NT2/D1 (cell line): ENCODE measurements at regions not wholly inside any gene's neighbourhood (a gene's known extent, or its start where the extent isn't known, plus 50 kb on each side); places are given as distances from the start of the nearest gene placed in this dataset.

Experiments used
- DNase-seq: peaks from one replicate; pipeline ENCODE4 v3.0.0-alpha.2; 2011; ENCODE audit warnings: low read depth, low spot score
- H3K27me3 ChIP-seq: 2 replicates; pipeline ENCODE4 v1.6.0; 2011; ENCODE audit warnings: mild to moderate bottlenecking; ENCODE audit not compliant: insufficient read length, insufficient read depth
- H3K36me3 ChIP-seq: 2 replicates; pipeline ENCODE4 v1.6.1; 2011; ENCODE audit warnings: mild to moderate bottlenecking, low read length, mixed read lengths; ENCODE audit not compliant: insufficient read depth, insufficient read length
- H3K4me1 ChIP-seq: 2 replicates; pipeline ENCODE4 v1.5.1; 2011; ENCODE audit not compliant: insufficient read depth, insufficient read length
- H3K4me3 ChIP-seq: 2 replicates; pipeline ENCODE4 v1.5.1; 2011; ENCODE audit warnings: low read depth; ENCODE audit not compliant: insufficient read length
- H3K9ac ChIP-seq: 2 replicates; pipeline ENCODE4 v1.6.0; 2011; ENCODE audit warnings: low read depth; ENCODE audit not compliant: insufficient read length
- H3K9me3 ChIP-seq: 2 replicates; pipeline ENCODE4 v1.5.1; 2011; ENCODE audit warnings: mild to moderate bottlenecking, low read length; ENCODE audit not compliant: insufficient read depth
- SUZ12 ChIP-seq: IDR thresholded peaks from 2 replicates; pipeline ENCODE4 v1.6.1; 2011; ENCODE audit not compliant: insufficient read length, insufficient read depth; ENCODE audit errors: extremely low read depth
- YY1 ChIP-seq: IDR thresholded peaks from 2 replicates; pipeline ENCODE4 v1.6.1; 2011; ENCODE audit not compliant: insufficient read length, insufficient read depth
- ZNF274 ChIP-seq: IDR thresholded peaks from 2 replicates; pipeline ENCODE4 v1.6.1; 2011; ENCODE audit warnings: mild to moderate bottlenecking, low read depth, low read length

DNA sequence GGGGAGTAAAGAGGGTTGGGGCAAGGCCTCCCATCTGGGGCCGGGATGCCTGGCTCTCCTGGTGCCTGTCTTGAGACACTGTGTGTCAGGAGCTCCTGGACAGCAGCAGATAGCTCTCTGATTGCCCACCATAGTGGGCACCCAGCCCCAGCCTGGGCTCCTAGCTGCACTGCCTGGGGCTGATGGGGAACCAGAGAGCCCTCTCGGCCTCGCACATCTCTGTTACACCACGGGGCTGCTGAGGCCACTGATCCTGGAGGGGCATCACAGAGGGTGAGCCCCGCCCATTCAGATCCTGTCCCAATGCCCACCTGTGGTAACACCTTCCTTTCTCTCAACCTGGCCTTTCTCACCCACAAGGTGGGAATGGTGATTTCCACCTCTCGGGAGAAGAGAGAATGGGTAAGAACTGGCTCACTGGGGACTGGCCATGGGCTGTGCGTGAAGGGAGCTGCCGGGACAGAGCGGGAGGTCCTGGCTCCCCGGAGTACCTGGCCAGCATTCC lies 135.9 kb downstream of the URI1 start:
- H3K4me3 ChIP-seq = no peak overlapping the region
- TF ChIP-seq YY1 (no peak), SUZ12 (no peak), ZNF274 (no peak)
- H3K9ac ChIP-seq = no peak overlapping the region
- no peaks in the 10 kb centered on the region for H3K4me1 ChIP-seq
- no peaks in the 10 kb centered on the region for H3K9me3 ChIP-seq
- DNase-seq = no peak
- no peaks in the 10 kb centered on the region for H3K27me3 ChIP-seq
- no peaks in the 10 kb centered on the region for H3K36me3 ChIP-seq

DNA sequence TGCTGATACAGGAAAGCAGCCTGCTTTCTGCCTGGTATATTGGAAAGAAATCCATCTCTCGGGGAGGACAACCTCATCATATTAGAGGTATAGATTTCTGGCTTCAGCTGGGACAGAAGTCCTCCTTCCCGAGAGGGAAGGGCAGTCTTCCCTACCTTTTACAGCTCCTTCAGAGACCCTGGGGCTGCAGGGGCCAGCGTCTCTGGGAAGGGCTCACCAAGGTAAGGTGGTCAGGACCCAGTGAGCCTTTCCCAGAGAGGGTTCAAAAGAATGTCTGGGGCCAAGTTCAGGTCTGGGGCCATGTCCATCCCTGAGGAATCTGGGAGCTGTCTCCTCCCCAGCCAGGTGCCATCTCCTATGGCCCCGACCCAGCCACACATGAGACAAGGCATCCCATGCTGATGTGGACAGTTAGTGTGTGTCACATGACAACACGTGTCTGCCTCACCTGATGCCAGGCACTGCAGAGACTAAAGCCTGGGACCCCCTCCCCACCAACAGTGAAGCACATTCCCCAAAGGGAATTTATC lies 136.4 kb downstream of the URI1 start:
- no peak for DNase-seq
- no peaks in the 10 kb centered on the region for H3K27me3 ChIP-seq
- H3K4me1 ChIP-seq = no peaks in the 10 kb centered on the region
- H3K36me3 ChIP-seq = no peaks in the 10 kb centered on the region
- no peaks in the 10 kb centered on the region for H3K9me3 ChIP-seq
- TF ChIP-seq YY1 = no peak
- no peak for TF ChIP-seq SUZ12
- no peak for TF ChIP-seq ZNF274
- no peak overlapping the region for H3K9ac ChIP-seq
- no peak overlapping the region for H3K4me3 ChIP-seq

DNA sequence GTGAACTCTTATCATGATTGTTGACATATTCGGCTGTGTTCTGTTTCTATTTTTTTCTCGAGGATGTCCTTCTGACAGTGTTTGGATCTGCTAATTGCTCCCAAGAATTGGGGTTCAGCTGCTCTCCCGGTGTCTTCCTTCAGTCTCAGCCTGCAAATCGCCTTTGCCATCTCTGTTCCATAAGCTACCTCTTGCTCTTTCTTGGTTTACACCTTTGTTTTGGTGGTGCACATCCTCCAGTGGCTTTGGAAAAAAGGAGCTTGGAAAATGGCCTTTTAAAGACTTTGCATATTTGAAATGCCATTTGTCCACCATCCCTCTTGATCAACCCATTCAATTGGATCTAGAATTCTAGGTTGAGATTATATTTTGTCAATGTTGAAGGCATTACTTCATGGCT lies 137.2 kb downstream of the URI1 start:
- no peaks in the 10 kb centered on the region for H3K36me3 ChIP-seq
- DNase-seq = no peak
- H3K27me3 ChIP-seq = no peaks in the 10 kb centered on the region
- TF ChIP-seq ZNF274 (no peak), SUZ12 (no peak), YY1 (no peak)
- no peaks in the 10 kb centered on the region for H3K4me1 ChIP-seq
- no peak overlapping the region for H3K4me3 ChIP-seq
- no peak overlapping the region for H3K9ac ChIP-seq
- no peaks in the 10 kb centered on the region for H3K9me3 ChIP-seq

- no peak overlapping the region for H3K9ac ChIP-seq
- H3K36me3 ChIP-seq = no peaks in the 10 kb centered on the region
- no peaks in the 10 kb centered on the region for H3K9me3 ChIP-seq
- H3K4me3 ChIP-seq = no peak overlapping the region
- TF ChIP-seq ZNF274 (no peak), SUZ12 (no peak), YY1 (no peak)
- H3K4me1 ChIP-seq = no peaks in the 10 kb centered on the region
- no peak for DNase-seq
- H3K27me3 ChIP-seq = no peaks in the 10 kb centered on the region
These were observed 140.1 kb downstream of the URI1 start for GRCh38 chr19:30082168-30082567.

DNA sequence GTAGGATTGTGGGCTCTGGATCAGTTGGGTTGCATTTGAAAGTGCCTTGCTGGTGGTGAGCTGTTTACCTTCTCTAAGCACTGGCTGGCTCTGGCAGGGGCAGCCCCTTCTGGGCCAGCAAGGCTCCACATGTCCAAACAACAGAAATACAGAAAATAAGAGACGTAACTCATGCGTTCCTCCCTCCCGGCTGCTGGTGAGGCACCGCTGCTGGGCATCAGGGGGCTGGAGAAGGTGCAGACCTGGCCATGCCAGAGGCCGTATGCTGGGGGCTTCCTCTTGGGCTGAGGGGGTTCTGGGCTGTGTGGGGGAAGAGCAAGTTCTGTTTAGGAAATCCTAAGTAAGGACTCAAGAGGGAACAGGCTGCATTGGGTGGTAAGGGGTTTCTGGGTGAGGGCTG lies 140.6 kb downstream of the URI1 start:
- no peaks in the 10 kb centered on the region for H3K27me3 ChIP-seq
- no peaks in the 10 kb centered on the region for H3K36me3 ChIP-seq
- H3K9me3 ChIP-seq = no peaks in the 10 kb centered on the region
- H3K9ac ChIP-seq = no peak overlapping the region
- TF ChIP-seq ZNF274 = no peak
- no peak for TF ChIP-seq YY1
- no peak for TF ChIP-seq SUZ12
- no peaks in the 10 kb centered on the region for H3K4me1 ChIP-seq
- no peak for DNase-seq
- no peak overlapping the region for H3K4me3 ChIP-seq

DNA sequence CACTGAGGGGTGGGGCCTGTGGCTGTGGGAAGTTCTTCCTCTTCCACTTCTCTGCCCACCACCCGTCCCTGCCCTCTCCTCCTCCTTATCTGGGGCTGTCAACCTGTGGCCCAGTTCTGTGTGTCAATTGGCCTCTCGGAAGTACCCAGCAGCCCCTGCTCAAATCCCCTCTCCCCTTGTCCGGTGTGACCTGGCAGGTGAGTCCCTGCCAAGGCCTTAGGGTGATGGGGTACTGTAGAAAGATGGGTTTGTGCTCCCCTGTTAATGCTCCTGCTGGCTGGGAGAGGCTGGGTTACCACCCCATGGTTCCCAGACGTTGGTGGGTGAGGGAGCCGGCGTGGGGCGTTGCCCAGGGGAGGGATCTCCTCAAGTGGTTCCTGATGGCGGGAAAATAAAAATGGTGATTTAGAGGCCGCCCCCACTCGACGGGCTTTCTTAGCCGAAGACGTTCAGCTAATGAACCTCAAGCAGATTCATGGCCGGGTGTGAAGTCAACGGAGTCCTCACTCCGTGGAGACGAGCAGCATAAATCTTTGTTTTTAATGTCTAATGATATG lies 141.2 kb downstream of the URI1 start:
- TF ChIP-seq ZNF274 = no peak
- TF ChIP-seq YY1 = no peak
- no peak for TF ChIP-seq SUZ12
- Histone ChIP-seq H3K4me1 (no peaks in the 10 kb centered on the region), H3K4me3 (no peak overlapping the region), H3K9me3 (no peaks in the 10 kb centered on the region), H3K9ac (no peak overlapping the region), H3K36me3 (no peaks in the 10 kb centered on the region), H3K27me3 (no peaks in the 10 kb centered on the region)
- DNase-seq = no peak

DNA sequence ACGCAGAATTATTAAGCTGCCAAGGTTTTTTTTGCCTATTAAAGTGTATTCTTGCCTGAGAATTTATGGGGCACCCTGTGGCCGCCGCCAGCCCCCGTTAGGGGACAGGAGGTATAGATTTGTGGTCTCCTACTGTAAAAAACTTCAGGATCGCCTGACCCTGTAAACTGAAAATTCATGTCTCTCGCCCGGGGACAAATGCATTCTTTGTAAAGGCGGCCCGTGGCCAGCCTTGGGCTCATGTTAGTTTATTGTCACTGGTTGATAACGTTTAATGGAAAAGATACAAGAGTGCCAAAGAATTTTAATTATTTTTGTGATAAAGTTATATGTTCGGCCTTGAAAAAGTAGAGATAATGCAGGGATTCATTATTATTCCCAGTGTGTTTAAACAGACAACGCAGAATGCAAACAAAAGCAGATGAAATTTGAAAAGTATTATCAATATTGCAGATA lies 141.7 kb downstream of the URI1 start:
- Histone ChIP-seq H3K9ac (no peak overlapping the region), H3K27me3 (no peaks in the 10 kb centered on the region), H3K36me3 (no peaks in the 10 kb centered on the region), H3K9me3 (no peaks in the 10 kb centered on the region), H3K4me1 (no peaks in the 10 kb centered on the region), H3K4me3 (no peak overlapping the region)
- no peak for DNase-seq
- TF ChIP-seq SUZ12 (no peak), ZNF274 (no peak), YY1 (no peak)
